ENCODE measurements at regions not wholly inside any gene's neighbourhood (a gene's known extent, or its start where the extent isn't known, plus 50 kb on each side); places are given as distances from the start of the nearest gene placed in this dataset.

GRCh38 chr18:67380867-67381266, 135.7 kb downstream of the DSEL start:
- DNase-seq (ENCODE audit: low spot score): no peak

GRCh38 chr18:67379981-67380380, 136.5 kb downstream of the DSEL start:
- no peak for DNase-seq (ENCODE audit: low spot score)

GRCh38 chr18:67376372-67376771, 140.1 kb downstream of the DSEL start:
- no peak for DNase-seq (ENCODE audit: low spot score)

- DNase-seq (ENCODE audit: low spot score): no peak
These were observed 142.9 kb downstream of the DSEL start for GRCh38 chr18:67373636-67374035.

- DNase-seq (ENCODE audit: low spot score): no peak
These were observed 149.0 kb downstream of the DSEL start for GRCh38 chr18:67367540-67367939.

- DNase-seq (ENCODE audit: low spot score): no peak
These were observed 152.8 kb downstream of the DSEL start for GRCh38 chr18:67363694-67364093.

- DNase-seq (ENCODE audit: low spot score): no peak
These were observed 153.6 kb downstream of the DSEL start for GRCh38 chr18:67362906-67363305.

GRCh38 chr18:67359873-67360838, 156.4 kb downstream of the DSEL start:
- peak; percentile 85 for DNase-seq (ENCODE audit: low spot score)

- no peak for DNase-seq (ENCODE audit: low spot score)
These were observed 157.6 kb downstream of the DSEL start for GRCh38 chr18:67358947-67359346.

GRCh38 chr18:67354692-67355091, 161.8 kb downstream of the DSEL start:
- DNase-seq (ENCODE audit: low spot score): no peak

GRCh38 chr18:67354091-67354490, 162.4 kb downstream of the DSEL start:
- DNase-seq (ENCODE audit: low spot score): no peak

GRCh38 chr18:67347438-67347837, 169.1 kb downstream of the DSEL start:
- DNase-seq (ENCODE audit: low spot score): no peak

GRCh38 chr18:67342159-67342558, 174.4 kb downstream of the DSEL start:
- no peak for DNase-seq (ENCODE audit: low spot score)

GRCh38 chr18:67337696-67338095, 178.8 kb downstream of the DSEL start:
- no peak for DNase-seq (ENCODE audit: low spot score)

GRCh38 chr18:67331857-67332256, 184.7 kb downstream of the DSEL start:
- DNase-seq (ENCODE audit: low spot score): no peak

- DNase-seq (ENCODE audit: low spot score): no peak
These were observed 197.4 kb downstream of the DSEL start for GRCh38 chr18:67319109-67319508.

GRCh38 chr18:67318651-67319050, 197.9 kb downstream of the DSEL start:
- DNase-seq (ENCODE audit: low spot score): peak; percentile 41

- DNase-seq (ENCODE audit: low spot score): peak; percentile 25
These were observed 205.7 kb downstream of the DSEL start for GRCh38 chr18:67310826-67311225.

- no peak for DNase-seq (ENCODE audit: low spot score)
These were observed 207.7 kb downstream of the DSEL start for GRCh38 chr18:67308819-67309218.

- DNase-seq (ENCODE audit: low spot score): no peak
These were observed 211.1 kb downstream of the DSEL start for GRCh38 chr18:67305466-67305865.

GRCh38 chr18:67302043-67302442, 214.5 kb downstream of the DSEL start:
- no peak for DNase-seq (ENCODE audit: low spot score)

GRCh38 chr18:67301592-67301991, 214.9 kb downstream of the DSEL start:
- DNase-seq (ENCODE audit: low spot score): no peak

GRCh38 chr18:67300498-67300897, 216.0 kb downstream of the DSEL start:
- DNase-seq (ENCODE audit: low spot score): no peak

- DNase-seq (ENCODE audit: low spot score): no peak
These were observed 223.7 kb downstream of the DSEL start for GRCh38 chr18:67292814-67293213.
